ENCODE measurements at regions not wholly inside any gene's neighbourhood (a gene's known extent, or its start where the extent isn't known, plus 50 kb on each side); places are given as distances from the start of the nearest gene placed in this dataset.
"Not testable (repeated sequence)": the region's sequence is repeated elsewhere in the genome, so short reads cannot be mapped to it uniquely, and the experiment has no call there.

DNA sequence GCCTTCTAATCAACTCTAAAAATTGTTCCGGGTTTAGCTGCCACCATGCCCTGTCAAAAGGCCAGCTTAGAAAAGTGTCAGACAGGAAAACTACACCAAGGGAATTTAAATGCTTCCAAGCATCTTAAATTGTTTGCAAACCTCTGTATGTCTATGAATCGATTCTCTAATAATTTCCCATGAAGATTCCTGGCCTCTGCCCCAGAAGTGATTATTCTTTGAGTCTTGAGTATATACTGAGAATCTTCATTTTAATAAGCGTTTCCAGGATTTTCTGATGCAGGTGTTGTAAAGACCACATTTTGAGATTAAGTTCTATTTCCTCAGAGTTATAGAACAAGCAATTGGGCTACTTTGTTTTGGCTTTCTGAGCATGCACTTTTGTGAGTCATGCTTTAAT is 471.8 kb upstream of the JAG1 start:
- H3K27ac ChIP-seq, result no peak overlapping the region
- DNase-seq (ENCODE audit: low read depth, low spot score), result no peak

DNA sequence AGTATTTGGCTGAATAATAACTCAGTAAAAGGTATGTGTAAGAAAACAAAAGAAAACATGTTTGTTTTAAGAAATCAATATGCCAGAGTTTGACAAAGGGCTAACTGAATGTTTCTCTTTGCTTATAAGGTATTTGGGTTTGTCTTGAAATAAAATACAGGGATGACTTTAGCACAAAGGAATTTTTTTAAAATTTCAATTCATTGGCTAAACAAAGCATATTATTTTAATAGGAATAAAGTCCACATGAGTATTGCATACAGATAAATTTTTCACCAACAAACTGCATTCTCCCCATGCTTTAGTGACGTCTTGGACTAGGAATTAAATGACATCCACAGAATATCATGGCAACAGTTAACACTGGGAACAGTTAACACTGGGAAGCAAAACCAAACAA is 480.0 kb upstream of the JAG1 start:
- H3K27ac ChIP-seq, result no peak overlapping the region
- DNase-seq (ENCODE audit: low read depth, low spot score), result no peak

DNA sequence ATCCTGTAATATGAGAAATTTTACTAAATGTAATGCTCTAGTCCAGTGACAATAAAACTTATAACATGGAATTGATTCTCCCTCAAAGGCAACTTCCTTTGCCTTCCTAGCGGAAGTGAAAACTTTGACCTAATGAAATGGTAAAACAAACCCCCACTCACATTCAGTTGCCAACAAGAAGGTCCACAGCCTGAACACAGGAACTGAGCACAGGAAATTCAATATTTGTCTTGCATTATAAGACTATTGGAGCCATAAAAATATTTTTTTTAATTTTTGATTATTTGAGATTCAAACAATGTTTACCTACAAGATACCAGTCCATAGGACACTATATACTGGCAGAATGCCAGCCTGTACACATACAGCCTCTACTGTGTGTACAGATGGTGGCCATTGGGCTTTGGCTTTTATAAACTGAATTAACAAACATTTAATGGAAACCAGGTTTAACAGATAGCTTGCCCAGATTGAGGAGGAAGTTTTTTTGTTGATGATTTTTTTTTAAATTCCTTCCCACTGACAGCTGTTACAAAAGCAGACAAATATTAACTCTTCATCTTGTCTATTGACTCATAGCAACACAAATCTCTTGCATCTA is 481.5 kb upstream of the JAG1 start:
- no peak overlapping the region for H3K27ac ChIP-seq
- DNase-seq (ENCODE audit: low read depth, low spot score), result no peak

DNA sequence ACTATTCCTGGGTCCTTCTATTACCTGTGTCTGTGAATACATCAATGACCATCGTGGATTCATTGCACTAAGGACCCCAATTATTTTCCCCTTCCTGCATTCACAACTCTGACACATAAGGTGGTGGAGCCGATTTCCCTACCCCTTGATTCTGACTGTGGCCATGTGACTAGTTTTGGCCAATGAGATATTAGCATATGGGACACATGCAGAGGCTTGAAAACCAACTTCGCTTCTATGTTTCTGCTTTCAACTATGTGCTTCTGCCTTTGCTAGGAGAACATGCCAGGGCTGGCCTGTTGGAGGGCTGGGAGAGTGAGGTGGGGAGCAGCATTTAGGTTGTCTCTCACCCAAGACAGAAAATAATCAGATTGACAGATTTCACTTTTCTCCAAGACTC is 483.1 kb upstream of the JAG1 start:
- no peak overlapping the region for H3K27ac ChIP-seq
- no peak for DNase-seq (ENCODE audit: low read depth, low spot score)

DNA sequence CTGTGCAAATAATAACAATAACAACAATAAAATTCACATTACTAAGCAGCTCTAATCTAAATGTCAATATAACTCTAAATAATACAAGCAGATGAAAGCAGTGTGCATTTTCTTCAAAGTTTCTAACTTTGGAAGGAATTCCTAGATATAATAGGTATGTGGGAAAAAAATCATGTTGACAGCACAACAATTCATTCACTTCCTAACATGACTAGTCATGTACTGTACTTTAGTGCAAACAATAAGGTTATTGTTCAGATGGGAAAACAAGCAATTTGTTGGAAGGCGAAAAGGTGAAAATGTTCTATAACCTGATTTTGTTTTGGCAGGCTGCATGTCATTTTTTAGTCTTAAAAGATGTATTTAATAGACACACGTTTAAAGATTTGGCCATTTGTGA is 484.3 kb upstream of the JAG1 start:
- no peak for DNase-seq (ENCODE audit: low read depth, low spot score)
- H3K27ac ChIP-seq, result peak overlapping the region; percentile 64

DNA sequence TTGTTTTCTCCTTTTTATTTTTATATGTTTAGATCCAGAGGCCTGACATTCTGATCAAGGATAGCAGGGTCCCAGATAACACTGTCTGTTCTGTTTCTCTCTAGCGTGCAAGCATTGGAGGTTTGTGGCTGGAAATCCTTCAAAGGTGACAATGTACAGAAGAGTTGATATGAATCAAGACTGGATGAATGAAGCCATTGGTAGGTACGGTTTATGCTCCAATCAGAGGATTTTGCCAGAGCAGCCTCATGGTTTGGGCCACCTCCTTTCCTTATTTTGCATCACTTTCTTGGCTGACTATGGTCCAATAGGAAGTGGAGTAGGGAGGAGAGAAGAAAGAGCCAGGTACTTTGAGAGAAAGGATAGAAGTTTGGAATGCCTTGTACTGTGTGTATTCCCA is 484.8 kb upstream of the JAG1 start:
- no peak for DNase-seq (ENCODE audit: low read depth, low spot score)
- peak overlapping the region; percentile 64 for H3K27ac ChIP-seq

DNA sequence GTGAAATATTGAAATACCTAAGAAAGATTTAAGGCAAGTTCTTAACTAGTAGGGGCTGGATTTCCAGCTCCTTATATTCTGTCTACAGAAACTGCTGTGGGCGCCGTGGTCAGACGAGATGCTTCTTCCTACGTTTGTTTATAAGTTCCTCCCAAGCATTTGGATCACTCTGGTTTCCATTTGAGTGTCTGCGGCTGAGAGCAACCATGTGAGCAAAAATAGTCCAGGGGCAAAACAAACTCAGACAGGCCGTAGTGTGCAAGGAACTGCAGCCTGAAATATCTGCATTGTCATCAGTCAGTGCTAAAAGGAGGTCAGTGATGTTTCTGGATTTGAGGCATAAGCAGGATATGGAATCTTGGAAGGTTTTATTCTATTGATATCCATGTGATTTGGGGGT is 485.9 kb upstream of the JAG1 start:
- no peak overlapping the region for H3K27ac ChIP-seq
- DNase-seq (ENCODE audit: low read depth, low spot score), result no peak

DNA sequence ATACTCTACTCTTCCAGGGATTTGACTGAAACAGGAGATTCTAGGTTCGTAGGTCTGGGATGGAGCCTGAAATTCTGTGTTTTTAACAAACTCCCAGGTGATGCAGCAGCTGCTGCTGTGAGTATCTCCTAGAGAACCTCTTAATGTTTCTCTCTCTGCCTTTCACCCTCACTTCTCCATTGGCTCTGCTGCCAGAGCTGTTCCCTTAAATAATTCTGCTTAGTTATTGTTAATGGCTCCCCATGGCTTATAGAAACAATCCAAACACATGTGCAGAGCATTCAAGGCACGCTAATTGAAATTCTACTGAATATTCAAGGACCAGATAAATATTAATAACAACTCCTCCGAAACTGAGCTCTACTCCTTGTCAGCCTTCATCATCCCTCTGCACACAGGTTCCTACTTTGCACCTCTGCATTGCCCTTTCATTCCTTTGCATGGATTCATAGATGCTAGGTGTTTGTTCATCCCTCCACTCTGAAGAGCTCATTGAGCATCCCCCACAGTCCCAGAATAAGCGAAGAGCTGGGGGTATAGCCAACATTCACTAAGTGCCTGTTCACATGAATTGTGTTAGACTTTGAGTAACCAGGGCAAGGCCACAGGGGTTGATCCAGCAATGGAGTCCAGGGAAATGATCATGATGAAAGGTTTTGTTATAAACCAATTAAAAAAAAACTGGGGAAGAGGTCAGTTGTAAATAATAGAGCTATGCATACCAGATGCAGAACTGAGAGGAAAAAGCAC is 488.4 kb upstream of the JAG1 start:
- DNase-seq (ENCODE audit: low read depth, low spot score), result no peak
- no peak overlapping the region for H3K27ac ChIP-seq

DNA sequence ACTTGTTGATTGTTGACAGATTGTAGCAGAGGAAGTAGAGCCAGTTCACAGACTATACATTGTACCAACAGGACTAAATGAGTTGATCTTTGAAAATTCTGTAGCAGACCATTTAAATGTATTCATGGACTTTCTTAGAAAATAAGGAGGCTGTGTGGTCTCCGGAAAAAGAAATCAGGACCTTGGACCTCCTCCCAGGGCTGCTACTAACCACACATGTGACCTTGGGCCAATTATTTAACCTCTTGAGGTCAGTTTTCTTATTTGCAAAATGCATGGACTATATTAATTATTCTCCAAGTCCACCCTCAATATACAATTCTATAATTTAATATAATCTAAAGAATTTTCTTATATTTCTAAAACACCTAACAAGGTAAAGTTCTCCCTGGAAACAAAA is 492.0 kb upstream of the JAG1 start:
- DNase-seq (ENCODE audit: low read depth, low spot score), result no peak
- no peak overlapping the region for H3K27ac ChIP-seq

DNA sequence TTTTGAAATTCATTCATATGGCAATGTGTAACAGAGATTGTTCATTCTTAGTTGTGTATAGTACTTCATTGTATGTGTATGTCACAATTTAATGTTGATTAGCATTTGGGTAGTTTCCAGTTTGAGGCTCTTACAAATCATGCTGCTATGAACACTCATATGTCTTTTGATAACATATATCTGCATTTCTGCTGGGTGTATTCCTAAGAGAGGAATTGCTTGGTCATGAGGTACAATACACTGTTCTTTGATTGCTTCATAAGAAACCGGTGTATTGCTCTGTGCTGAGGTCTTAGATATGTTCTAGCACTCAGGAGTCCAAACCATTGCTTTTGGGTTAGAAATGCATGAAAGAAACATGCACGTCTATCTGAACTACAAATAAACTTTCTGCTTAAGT is 492.9 kb upstream of the JAG1 start:
- no peak overlapping the region for H3K27ac ChIP-seq
- no peak for DNase-seq (ENCODE audit: low read depth, low spot score)

DNA sequence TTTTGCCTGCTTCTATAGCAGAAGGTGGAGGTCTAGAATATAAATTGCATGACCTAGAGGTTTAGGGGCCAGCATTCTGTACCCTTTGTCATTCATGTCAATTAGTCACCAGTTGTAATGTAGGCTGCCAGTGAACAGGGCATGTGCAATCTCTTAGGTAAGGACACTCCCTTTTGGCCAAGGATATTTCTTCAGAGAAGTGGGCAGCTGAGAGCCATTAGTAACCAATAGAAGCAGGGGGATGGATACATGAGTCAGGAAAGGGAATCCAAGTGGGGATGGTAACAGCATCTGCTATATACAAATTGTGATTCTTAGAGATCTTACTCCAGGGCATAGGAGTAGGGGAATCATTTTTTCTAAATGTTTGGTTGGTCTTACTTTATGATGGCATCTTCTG is 494.2 kb upstream of the JAG1 start:
- DNase-seq (ENCODE audit: low read depth, low spot score), result peak; percentile 18
- no peak overlapping the region for H3K27ac ChIP-seq

DNA sequence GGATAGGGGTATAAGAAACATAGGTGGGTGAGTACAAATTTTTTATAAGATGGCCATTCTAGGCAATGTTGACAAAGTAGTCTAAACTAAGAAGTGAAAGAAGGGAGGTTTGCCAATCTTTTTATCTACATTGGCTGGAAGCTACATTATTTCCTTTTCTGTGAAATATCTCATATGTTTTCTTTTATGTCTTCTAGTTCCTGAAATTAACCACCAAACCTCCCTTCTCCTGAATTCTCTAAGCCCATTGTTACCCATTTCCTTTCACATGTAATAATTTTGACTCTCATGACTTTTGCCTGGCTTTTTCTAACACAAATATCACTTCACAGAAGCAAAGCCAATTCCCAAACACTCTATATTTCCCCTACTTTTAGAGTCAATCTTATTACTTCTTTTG is 496.2 kb upstream of the JAG1 start:
- DNase-seq (ENCODE audit: low read depth, low spot score), result no peak
- H3K27ac ChIP-seq, result no peak overlapping the region

DNA sequence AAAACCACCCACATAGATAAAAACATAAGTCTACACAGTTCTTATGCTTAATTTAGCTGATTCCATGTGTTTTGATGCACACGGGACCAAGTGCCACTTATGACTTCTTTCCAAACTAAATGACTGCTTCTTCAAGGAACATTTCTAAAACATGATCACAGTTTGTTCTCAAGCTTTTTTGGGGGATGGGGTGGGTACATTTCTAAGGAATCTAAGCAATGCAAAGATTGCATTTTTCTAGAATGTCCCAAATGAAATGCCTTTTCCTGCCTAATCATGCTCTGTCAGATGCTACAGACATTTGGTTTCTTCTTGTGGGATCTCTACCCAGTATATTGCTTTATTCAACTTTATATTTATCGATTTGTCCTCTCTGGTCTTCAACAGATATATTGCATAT is 496.8 kb upstream of the JAG1 start:
- no peak for DNase-seq (ENCODE audit: low read depth, low spot score)
- H3K27ac ChIP-seq, result no peak overlapping the region

DNA sequence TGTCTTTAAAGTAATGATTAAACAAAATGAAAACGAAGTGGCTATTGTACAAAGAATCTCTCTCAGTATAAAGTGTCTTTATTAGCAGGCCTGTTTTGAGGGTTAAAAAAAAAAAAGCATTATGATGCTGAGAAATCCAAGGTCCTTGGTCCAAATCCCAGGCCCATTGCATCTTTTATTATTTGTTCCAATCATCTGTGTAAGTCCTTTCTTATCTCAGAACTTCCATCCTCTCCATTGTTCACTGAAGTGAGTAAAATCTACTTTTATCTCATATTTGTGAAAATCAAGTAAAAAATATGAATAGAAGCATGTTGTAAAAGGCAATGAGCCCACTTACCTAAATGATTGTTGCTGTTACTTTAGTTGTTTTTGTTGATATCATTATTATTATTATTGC is 499.1 kb upstream of the JAG1 start:
- DNase-seq (ENCODE audit: low read depth, low spot score), result no peak
- H3K27ac ChIP-seq, result no peak overlapping the region

DNA sequence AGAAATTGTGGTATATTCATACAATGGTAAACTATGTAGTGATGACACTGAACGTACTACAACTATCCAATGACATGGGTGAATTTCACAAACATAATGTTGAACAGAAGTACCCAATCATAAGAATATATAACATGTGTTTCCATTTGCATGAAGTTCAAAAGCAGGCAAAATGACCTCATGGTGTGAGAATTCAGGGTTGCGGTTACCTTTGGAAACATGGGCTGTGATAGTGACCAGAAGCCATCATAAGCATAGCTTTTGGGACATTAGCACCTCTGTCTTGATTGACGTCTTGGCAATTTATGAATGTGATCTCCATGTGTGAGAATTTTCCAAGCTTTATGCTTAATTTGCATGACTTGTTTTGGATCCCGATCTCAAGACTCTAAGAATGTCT is 500.1 kb upstream of the JAG1 start:
- DNase-seq (ENCODE audit: low read depth, low spot score), result no peak
- H3K27ac ChIP-seq, result no peak overlapping the region

DNA sequence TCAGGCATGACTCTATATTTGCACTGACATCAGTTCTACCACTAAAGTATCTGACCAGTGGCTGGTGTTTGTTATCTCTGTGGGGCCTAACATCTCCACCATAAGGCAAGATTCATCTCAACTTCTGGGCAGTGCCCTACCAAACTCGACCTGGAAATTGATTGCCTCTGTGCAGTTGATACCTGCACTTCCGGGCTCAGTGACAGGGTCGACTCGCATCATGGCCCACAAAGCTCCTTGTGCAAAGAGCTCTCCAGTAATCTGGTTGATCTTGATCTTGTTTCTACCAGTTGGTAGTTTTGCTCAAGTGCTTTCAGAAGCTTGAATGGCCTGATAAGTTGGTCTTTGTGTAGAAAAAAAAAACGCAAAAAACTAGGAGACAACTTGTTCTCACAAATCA is 501.1 kb upstream of the JAG1 start:
- H3K27ac ChIP-seq, result no peak overlapping the region
- DNase-seq (ENCODE audit: low read depth, low spot score), result no peak

DNA sequence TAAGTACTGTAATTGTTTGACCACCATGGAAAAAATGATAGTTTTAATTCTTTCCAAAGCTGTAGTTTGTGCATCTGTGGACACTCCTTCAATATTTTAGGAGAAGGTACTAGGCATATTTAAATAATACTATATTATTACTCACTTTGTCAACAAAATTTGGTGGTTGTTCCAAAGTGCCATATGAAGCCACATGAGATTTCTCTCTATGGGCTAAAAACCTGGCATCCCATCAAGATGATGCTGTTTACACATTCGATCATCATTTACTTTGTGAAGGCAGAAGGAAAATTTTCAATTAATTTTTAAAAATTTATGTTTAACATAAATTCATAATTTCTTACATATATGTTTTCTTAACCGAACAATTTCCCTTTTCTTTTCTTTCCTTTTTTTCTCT is 502.6 kb upstream of the JAG1 start:
- no peak overlapping the region for H3K27ac ChIP-seq
- no peak for DNase-seq (ENCODE audit: low read depth, low spot score)

DNA sequence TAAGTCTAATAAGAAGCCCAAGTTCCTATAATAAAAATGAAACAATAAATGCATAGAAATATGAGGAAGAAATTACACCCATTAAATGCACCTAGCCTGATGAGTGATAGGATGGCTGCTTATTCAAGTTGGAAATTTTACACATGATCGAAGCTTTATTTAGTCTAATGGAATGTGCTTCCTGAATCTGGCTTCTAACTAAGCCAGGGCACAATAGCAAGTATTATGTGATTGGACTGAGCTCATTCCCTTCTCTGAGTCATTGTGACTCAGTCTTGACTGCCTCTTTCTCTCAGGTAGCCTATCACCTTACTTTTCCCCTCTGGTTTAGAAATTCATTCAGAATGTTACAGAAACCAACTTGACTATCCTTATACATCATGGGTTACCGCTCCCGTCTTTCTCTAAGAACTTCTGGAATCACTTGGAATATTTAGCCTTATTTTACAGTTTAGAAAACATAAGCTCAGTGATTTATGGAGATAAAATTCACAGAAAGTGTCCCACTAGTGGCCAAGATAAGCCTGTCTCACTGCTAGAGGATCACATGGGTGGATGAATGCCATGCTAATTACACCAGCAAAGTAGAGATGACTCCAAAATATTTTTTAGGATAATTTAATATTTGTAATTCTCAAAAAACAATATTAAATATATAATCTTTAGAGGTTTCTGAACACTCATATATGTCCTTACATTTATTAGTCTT is 505.3 kb upstream of the JAG1 start:
- H3K27ac ChIP-seq, result peak overlapping the region; percentile 90
- DNase-seq (ENCODE audit: low read depth, low spot score), result peak; percentile 94

DNA sequence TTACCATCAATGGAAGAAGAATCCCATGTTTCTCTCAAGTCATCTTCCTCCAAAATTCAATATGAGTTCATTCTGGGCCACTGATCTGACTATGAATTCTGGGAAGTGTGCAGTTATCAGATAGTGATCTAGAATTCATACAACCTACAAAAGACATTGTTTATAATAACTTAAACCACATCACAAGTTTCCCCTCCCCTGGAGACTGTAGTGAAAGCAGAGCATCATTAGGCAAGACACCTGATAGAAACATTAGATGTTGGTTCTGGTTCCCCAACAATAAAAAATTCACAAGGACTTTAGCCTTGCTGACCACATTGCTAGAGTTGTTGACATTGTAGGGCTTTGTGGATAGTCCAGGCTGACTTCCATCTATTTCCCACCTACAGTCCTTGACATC is 506.4 kb upstream of the JAG1 start:
- H3K27ac ChIP-seq, result peak overlapping the region; percentile 90
- DNase-seq (ENCODE audit: low read depth, low spot score), result no peak

DNA sequence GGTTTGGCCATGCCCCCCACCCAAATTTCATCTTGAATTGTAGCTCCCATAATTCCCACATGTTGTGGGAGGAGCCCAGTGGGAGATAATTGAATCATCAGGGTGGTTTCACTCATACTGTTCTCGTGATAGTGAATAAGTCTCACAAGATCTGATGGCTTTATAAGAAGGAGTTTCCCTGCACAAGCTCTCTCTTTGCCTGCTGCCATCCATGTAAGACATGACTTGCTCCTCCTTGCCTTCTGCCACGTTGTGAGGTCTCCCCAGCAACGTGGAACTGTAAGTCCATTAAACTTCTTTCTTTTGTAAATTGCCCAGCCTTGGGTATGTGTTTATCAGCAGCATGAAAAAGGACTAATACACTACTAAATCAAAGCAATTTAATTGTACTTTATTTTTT is 507.3 kb upstream of the JAG1 start:
- not testable (repeated sequence) for DNase-seq (ENCODE audit: low read depth, low spot score); H3K27ac ChIP-seq

DNA sequence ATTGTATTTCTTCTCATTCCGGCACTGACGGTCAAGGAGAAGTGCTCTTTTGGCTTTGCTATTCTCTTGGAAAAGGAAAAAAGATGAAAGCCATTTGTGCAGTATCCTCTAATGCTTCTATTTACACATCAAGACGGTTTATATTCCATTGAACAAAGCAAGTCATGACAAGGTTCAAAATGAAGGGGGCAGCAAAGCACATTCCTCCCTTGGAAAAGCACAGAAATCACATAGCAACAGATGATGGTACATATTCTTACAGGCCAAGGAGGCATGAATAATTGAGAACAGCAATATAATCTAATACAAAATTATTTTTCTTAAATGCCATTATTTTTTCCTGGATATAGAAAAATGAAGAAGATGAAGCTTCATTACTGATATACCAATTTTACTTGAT is 508.2 kb upstream of the JAG1 start:
- H3K27ac ChIP-seq, result no peak overlapping the region
- no peak for DNase-seq (ENCODE audit: low read depth, low spot score)

DNA sequence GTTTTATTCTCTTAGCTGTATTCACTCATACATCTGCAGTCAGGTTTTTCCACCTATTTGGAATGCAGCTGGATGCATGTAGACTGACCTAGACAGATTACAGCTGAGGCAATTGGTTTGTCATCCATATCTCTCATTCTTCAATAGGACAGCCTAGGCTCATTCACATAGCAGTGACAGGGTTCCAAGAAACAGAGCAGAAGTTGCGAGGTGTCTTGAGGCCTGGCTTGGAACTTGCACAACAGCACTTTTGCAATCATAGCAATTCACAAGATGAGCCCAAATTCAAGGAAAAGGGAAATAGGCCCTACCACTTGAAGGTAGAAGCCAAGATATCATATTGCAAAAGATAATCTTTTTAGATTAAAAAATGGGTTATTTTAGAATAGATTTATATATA is 508.9 kb upstream of the JAG1 start:
- H3K27ac ChIP-seq, result no peak overlapping the region
- DNase-seq (ENCODE audit: low read depth, low spot score), result no peak

Data from epithelial cell of prostate (primary cell).